HG02852 (cell line): ENCODE measurements at regions not wholly inside any gene's neighbourhood (a gene's known extent, or its start where the extent isn't known, plus 50 kb on each side); places are given as distances from the start of the nearest gene placed in this dataset.

ENCODE experiments used
- ATAC-seq: cut with Tn5 transposase; IDR thresholded peaks from one replicate; pipeline ENCODE4 v1.9.1; 2021; ENCODE audit warnings: mild to moderate bottlenecking, moderate library complexity; ENCODE audit not compliant: unreplicated experiment

GRCh38 chr14:35456261-35456660 is 51.7 kb upstream of the NFKBIA start:
- no peak for ATAC-seq

GRCh38 chr14:35458442-35458841 is 53.9 kb upstream of the NFKBIA start:
- ATAC-seq, result no peak

GRCh38 chr14:35459776-35460175 is 55.2 kb upstream of the NFKBIA start:
- ATAC-seq, result no peak

- ATAC-seq, result no peak
Measured at GRCh38 chr14:35470755-35471154, 63.2 kb upstream of the INSM2 start.

- ATAC-seq, result no peak
Measured at GRCh38 chr14:35471803-35472202, 62.2 kb upstream of the INSM2 start.

- ATAC-seq, result no peak
Measured at GRCh38 chr14:35474323-35474722, 59.6 kb upstream of the INSM2 start.

- ATAC-seq, result peak; percentile 96
Measured at GRCh38 chr14:35480119-35480769, 53.7 kb upstream of the INSM2 start.

GRCh38 chr14:35482994-35483515 is 50.9 kb upstream of the INSM2 start:
- ATAC-seq, result no peak
